Activated CD8-positive, alpha-beta memory T cell treated with anti-CD3 and anti-CD28 coated beads for 1 hour (primary cell): ENCODE measurements at regions not wholly inside any gene's neighbourhood (a gene's known extent, or its start where the extent isn't known, plus 50 kb on each side); places are given as distances from the start of the nearest gene placed in this dataset.

Experiments used
- DNase-seq, 2 donors: peaks; one replicate each; pipeline ENCODE4 v3.0.0-alpha.2; 2020; ENCODE audit warnings: low read depth in 1 of 2; ENCODE audit errors: extremely low read depth in 1 of 2

GRCh38 chr20:61125076-61125475 is 127.0 kb upstream of the CDH4 start:
- DNase-seq: no peak

DNA sequence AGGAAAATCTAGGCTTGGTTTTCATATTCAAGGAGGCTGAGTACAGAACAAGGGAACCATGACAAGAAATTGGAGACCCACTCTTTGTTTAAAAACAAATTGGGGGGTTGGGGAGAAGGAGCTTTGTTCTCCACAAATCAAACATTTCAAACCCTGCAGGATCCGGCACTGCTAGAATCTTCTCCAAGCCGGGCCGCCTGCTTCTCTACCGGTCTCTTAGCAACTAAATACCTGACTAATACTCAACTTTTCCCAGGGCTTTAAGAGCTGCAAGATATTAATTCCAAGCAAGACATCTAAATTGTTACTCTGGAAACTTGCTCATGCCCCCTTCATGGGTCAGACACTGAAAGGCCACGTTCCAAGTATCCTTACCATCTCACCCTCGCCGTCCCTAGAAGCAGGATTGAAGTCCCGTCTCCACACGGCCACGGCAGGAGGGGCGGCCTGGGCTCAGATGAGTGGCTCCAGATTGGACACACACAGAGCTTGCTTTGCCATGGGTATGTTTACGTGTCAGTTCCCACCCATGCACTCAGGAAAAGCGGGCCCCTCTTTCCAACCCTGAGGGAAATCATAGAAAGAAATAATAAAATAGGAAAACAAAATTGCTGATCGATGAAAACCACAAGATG is 126.4 kb upstream of the CDH4 start:
- no peak for DNase-seq

DNA sequence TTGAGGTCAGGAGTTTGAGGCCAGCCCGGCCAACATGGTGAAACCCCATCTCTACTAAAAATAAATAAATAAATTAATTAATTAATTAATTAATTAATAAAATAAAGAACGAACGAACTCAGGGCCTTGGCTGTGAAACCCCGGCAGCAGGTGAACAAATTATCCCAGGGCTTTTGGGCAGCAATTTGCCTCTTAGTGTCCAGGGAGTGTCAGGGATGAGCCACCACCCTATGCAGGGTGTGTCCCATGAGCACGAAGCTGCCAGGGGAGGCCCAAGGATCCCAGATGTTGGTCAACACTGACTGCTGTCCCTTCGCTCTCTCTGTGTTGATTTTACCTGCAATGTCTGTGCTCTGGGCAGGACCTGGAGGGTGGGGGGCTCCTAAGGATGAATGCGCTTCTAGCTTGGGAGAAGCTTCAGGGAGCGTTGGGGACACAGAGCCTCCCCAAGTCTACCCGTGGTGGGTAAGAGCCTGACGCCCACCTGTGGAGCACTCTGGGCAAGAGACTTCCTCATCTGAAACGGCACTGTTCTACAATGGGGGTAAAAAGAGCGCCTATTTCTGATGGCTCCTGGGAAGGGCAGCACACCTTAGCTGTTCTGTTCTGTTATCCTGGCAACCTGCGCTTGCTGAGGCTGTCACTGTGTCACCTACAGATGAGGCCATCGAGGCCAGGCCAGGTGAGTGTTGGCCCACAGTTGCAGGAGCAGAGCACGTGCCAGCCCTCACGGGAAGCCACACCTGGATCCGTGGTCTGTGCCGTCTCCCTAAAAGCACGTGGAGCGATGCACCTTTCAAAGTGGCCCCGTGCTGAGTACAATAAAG is 125.5 kb upstream of the CDH4 start:
- DNase-seq: no peak

DNA sequence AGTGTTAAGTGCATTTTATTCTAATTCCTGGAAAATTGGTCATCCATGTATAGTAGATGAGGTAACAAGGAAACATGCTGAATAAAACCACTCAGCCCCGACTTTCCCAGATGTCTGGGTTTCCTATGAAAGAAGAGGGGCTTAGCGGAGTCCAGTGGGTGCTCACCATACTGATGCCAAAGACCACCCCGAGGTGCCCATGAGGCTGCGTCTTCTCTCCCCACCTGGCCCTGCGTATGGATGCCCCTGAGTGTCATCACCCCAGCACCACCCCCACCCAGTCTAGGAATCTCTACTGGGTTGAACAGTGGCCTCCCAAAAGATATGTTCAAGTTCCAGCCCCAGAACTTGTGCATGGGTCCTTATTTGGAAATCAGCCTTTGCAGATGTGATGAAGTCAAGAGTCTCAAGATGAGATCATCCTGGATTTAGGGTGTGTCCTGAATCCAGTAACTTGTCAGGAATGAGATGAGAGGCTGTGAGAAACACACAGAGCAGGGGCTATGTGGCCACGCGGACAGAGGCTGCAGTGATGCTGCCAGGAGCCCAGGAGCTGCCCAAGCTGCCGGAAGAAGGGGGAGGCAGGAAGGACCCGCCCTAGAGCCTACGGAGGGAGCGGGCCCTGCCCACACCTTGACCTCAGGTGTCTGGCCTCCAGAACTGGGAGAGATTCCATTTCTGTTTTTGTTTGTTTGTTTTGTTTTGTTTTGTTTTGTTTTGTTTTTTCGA is 124.6 kb upstream of the CDH4 start:
- no peak for DNase-seq

DNA sequence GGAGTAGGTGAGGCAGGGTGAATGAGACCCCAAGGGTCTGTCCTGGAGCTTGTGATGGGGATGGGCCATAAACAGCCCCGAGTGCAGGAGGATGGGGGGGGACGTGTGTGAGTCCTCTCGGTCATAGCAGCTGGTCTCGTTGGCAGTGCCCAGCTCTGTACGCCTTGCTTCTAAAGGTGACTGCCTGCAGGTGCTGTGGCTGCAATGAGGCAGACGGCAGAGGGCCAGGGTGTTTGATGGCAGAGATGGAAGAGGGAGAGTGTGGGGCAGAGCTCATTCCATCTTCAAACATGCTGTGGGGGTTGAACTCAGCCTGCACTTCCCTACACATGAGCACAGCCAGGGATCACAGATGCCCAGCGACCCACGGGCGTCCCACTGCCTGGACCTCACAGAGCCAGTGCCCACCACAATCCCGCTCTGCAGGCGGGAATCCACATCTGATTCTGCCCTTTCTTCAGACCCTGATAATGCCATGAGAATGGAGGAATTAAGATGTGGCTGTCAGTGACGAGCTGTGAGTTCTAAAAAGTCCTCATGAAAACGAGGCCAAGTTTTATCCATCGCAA is 123.3 kb upstream of the CDH4 start:
- DNase-seq: no peak

- no peak for DNase-seq
Measured at GRCh38 chr20:61129311-61129710, 122.8 kb upstream of the CDH4 start.

GRCh38 chr20:61130156-61130555 is 121.9 kb upstream of the CDH4 start:
- no peak for DNase-seq

- no peak for DNase-seq
Measured at GRCh38 chr20:61131944-61132343, 120.1 kb upstream of the CDH4 start.

DNA sequence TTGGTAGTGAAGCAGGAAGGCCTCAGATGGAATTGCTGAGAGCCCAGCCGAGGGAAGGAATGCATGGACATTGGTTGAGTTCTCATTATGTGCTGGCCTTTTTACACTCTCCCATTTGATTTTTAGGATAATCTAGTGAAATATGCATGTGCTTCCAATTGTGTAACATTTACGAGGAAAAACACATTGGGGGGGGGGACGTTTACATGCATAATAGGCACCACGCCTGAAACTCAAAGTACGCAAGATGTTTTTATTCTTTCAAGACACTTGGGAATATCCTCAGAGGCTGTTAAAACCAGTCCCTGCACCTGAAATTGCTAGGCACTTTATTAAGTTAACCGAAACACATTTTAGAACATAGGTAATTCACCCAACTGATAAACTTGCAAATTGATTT is 118.5 kb upstream of the CDH4 start:
- no peak for DNase-seq

DNA sequence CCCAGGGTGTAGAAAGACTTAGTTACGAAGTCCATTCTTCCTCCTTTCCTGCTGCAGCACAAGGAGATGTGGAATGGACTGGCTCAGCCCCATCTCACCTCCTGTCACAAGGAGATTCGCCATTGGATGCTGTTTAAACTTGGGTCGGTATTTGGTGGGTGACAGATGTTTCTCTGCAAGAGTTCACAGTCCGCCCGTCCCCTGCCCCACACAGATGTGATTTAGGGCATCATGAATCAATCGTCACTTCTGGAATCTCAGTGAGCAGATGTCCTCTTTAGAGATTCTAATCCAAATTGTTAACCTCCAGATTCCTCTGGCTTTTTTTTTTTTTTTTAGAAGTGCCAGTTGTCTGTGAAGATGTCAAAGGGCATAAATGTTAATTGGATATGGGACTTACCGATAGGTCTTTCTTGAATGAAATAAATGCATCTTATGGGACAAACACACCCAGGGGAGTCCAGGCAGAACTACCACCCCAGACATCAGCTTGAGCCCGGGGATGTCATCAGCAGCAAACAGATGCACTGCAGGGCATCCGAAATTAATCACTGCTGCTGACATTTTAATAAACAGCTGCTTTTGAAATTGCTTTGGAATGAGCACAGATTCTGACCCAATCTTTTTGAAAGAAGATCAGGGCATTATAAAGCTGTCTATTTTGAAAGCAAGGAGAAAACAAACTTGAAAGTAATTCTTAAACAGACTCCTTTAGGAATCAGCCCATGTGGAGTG is 117.6 kb upstream of the CDH4 start:
- DNase-seq: no peak

DNA sequence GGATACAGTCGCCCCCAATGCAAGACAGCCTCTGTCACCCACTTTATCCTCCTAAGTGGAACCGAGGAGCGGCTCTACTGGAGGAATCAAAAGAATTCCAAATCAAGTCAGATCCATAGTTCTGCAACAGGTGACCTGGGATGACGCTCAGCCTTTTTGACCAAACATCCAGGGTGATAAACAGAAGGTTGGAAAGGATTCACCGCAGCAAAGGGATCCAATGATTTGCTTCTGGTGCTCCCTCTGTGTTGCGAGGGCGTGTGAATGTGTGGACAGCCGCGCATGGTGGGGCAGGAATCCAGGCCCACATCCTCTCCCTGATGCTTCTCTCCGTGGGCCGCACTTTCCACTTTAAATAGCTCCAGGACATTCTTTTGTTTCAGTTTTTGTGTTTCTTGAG is 116.8 kb upstream of the CDH4 start:
- DNase-seq: no peak

GRCh38 chr20:61135968-61136367 is 116.1 kb upstream of the CDH4 start:
- DNase-seq: no peak

GRCh38 chr20:61138566-61138965 is 113.5 kb upstream of the CDH4 start:
- DNase-seq: no peak

- no peak for DNase-seq
Measured at GRCh38 chr20:61139031-61139430, 113.0 kb upstream of the CDH4 start.

GRCh38 chr20:61140576-61140975 is 111.5 kb upstream of the CDH4 start:
- no peak for DNase-seq

DNA sequence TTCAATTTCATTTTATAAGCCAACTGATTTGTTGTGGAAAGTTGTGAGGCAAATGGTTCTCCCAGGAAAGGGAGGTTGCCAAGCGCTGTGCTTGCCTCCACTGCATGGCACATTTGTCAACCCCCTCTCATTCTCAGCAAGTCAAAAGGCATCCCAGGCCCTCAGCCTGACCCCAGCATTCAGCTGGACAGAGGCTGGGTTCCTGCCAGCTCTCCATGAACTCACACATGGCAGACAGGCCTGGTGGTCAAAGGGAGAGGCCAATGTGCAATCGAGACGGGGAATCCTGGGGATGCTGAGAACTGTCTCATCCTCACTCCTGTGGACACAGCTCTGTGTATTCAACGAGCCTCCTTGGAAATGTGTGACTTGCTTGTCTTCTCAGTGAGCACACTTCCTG is 106.0 kb upstream of the CDH4 start:
- no peak for DNase-seq

DNA sequence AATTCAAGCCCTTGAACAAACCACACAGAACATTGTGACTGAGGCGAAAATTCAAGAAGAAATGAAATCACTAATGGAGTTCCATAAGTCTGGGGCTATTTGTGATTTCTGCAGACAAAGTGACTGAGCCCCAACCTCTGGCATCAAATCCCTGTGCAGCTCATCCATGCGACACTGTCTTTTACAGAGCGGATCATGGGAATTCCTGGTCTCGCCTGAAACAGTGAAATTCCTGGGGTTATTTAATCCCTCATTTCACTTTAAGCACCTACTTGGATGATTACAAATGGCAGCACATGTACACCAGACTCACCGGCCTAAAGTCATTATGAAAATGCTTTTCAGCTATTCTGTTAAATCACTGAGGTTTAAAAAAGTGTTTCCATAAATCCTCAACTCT is 102.4 kb upstream of the CDH4 start:
- no peak for DNase-seq

- DNase-seq: no peak
Measured at GRCh38 chr20:61157301-61157700, 94.8 kb upstream of the CDH4 start.

DNA sequence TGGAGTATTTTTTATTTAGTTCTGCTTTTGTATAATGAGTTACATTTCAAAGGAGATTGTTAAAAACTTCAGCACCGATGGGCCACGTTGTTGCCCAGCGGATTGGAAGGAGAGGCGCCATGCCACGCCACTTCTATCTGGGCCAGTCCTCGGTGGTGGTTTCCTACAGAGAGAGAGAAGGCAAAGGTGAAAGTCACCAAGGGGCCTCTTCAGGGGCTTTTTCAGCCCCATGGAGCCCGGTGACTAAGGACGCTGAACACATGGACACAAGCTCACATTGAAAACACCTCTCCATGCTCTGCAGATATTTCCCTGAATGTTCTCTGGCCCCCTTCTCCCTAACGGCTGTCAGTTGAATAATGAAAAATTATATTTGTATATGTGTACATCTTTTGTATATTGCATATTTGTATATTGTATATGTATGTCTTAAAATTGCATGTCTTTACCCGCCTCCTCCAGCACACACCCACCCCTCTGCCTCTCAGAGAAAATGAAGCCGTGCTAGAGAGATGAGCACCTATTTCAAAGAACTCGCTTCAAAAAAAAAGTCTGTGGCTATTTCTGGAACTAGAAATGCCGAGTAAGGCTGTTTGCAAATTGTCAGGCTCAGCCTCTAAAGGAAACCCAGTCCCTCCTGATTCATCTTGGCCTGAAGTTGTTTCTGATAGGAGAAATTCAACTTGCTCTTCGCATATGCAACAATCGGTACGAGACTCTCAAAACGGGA is 91.9 kb upstream of the CDH4 start:
- no peak for DNase-seq

- DNase-seq: no peak
Measured at GRCh38 chr20:61161726-61162390, 90.2 kb upstream of the CDH4 start.
